C4-2B (cell line): ENCODE measurements at regions not wholly inside any gene's neighbourhood (a gene's known extent, or its start where the extent isn't known, plus 50 kb on each side); places are given as distances from the start of the nearest gene placed in this dataset.

Experiments used
- CTCF ChIP-seq: fragments of 450-650 bp; conservative IDR thresholded peaks from 2 replicates; pipeline ENCODE4 v1.5.1; 2017; ENCODE audit warnings: mild to moderate bottlenecking
- ZFX ChIP-seq: fragments of 450-650 bp; IDR thresholded peaks from 2 replicates; pipeline ENCODE4 v1.6.1; 2017

- TF ChIP-seq CTCF (no peak), ZFX (no peak)
Observed at GRCh38 chr18:70991577-70991976, 702.7 kb downstream of the SOCS6 start.
